Endodermal cell (in vitro differentiated cells): ENCODE measurements at regions not wholly inside any gene's neighbourhood (a gene's known extent, or its start where the extent isn't known, plus 50 kb on each side); places are given as distances from the start of the nearest gene placed in this dataset.

ENCODE experiments used
- DNase-seq: peaks from one replicate; pipeline ENCODE4 v3.0.0-alpha.2; 2017
- H3K27ac ChIP-seq: 2 replicates; pipeline ENCODE4 v1.5.1; 2013; ENCODE audit warnings: mild to moderate bottlenecking, low read depth, low read length, moderate library complexity
- H3K27me3 ChIP-seq: 2 replicates; pipeline ENCODE4 v1.6.1; 2013; ENCODE audit warnings: mild to moderate bottlenecking, low read length, moderate library complexity; ENCODE audit not compliant: insufficient read depth, control insufficient read depth, poor library complexity, severe bottlenecking
- H3K36me3 ChIP-seq: 2 replicates; pipeline ENCODE4 v1.7.0; 2013; ENCODE audit warnings: mild to moderate bottlenecking, low read length, moderate library complexity; ENCODE audit not compliant: control insufficient read depth, insufficient read depth
- H3K4me1 ChIP-seq: one replicate; pipeline ENCODE4 v1.7.0; 2013; ENCODE audit warnings: low read length; ENCODE audit not compliant: control insufficient read depth, insufficient read depth
- H3K4me3 ChIP-seq: 2 replicates; pipeline ENCODE4 v1.5.1; 2013; ENCODE audit warnings: mild to moderate bottlenecking, low read length, moderate library complexity
- H3K9ac ChIP-seq: 2 replicates; pipeline ENCODE4 v1.6.1; 2013; ENCODE audit warnings: mild to moderate bottlenecking, low read length, moderate library complexity; ENCODE audit not compliant: poor library complexity, severe bottlenecking; ENCODE audit errors: extremely low read depth
- H3K9me3 ChIP-seq: 2 replicates; pipeline ENCODE4 v1.6.1; 2013; ENCODE audit warnings: mild to moderate bottlenecking, low read length, moderate library complexity; ENCODE audit not compliant: control insufficient read depth
- H3K27ac Mint-ChIP-seq: 2 replicates; pipeline ENCODE4 v1.8.0; 2020; ENCODE audit warnings: mixed read lengths
- H3K27me3 Mint-ChIP-seq: 2 replicates; pipeline ENCODE4 v1.8.0; 2021; ENCODE audit warnings: mild to moderate bottlenecking, mixed read lengths; ENCODE audit not compliant: insufficient read depth
- H3K36me3 Mint-ChIP-seq: 2 replicates; pipeline ENCODE4 v1.8.0; 2020; ENCODE audit warnings: low read depth, mixed read lengths
- H3K4me1 Mint-ChIP-seq: 2 replicates; pipeline ENCODE4 v1.8.0; 2020; ENCODE audit warnings: mixed read lengths
- H3K4me3 Mint-ChIP-seq: 2 replicates; pipeline ENCODE4 v1.8.0; 2020; ENCODE audit warnings: mild to moderate bottlenecking, moderate library complexity, mixed read lengths
- H3K9me3 Mint-ChIP-seq: 2 replicates; pipeline ENCODE4 v1.8.0; 2020; ENCODE audit warnings: mild to moderate bottlenecking, mixed read lengths
- CTCF ChIP-seq: fragments of 200-600 bp; sonication (generic); conservative IDR thresholded peaks from 2 replicates; pipeline ENCODE4 v1.5.0; 2021; ENCODE audit warnings: antibody characterized with exemption, mild to moderate bottlenecking
- WGBS, 2 experiments: methylation state at CpG; one replicate each; pipeline versions ENCODE4 v1.1.5 to v1.1.7; 2013; ENCODE audit warnings: missing lambda C conversion rate in 2 of 2, mixed read lengths in 1 of 2; ENCODE audit not compliant: insufficient coverage in 1 of 2, insufficient read length in 1 of 2; 5-methylcytosine and 5-hydroxymethylcytosine counted together

GRCh38 chr2:81523344-81523743, 1218.8 kb upstream of the LRRTM1 start:
- Mint-ChIP-seq H3K4me1 (peaks cover 2% of the 10 kb centered on the region), H3K4me3 (no peak overlapping the region), H3K36me3 (no peaks in the 10 kb centered on the region), H3K27ac (no peak overlapping the region), H3K27me3 (no peaks in the 10 kb centered on the region), H3K9me3 (peaks cover 3% of the 10 kb centered on the region)
- Histone ChIP-seq H3K4me3 (no peak overlapping the region), H3K36me3 (no peaks in the 10 kb centered on the region), H3K4me1 (no peaks in the 10 kb centered on the region), H3K9me3 (no peaks in the 10 kb centered on the region), H3K27ac (no peak overlapping the region), H3K9ac (no peak overlapping the region), H3K27me3 (no peaks in the 10 kb centered on the region)
- 70 to 81% methylated on average over 1 to 2 of the region's 2 CpGs for WGBS, 2 experiments
- peak; percentile 53 for DNase-seq
- TF ChIP-seq CTCF: peak; percentile 57

GRCh38 chr2:81513328-81513727, 1208.8 kb upstream of the LRRTM1 start:
- no peak overlapping the region for H3K4me3 ChIP-seq
- 85 to 100% methylated on average over 1 to 2 of the region's 2 CpGs for WGBS, 2 experiments

GRCh38 chr2:81505586-81505985, 1201.0 kb upstream of the LRRTM1 start:
- Histone ChIP-seq H3K4me3 (no peak overlapping the region), H3K9me3 (peaks cover 4% of the 10 kb centered on the region), H3K27me3 (no peaks in the 10 kb centered on the region), H3K4me1 (no peaks in the 10 kb centered on the region), H3K27ac (no peak overlapping the region), H3K9ac (no peak overlapping the region), H3K36me3 (no peaks in the 10 kb centered on the region)
- Mint-ChIP-seq H3K27me3 (no peaks in the 10 kb centered on the region), H3K4me1 (peaks cover 7% of the 10 kb centered on the region), H3K9me3 (peaks cover 11% of the 10 kb centered on the region), H3K36me3 (no peaks in the 10 kb centered on the region), H3K4me3 (no peak overlapping the region), H3K27ac (no peak overlapping the region)
- 89% methylated on average over 2 of the region's 2 CpGs; no CpG with 5 or more reads in 1 of the 2 experiments for WGBS, 2 experiments
- DNase-seq: no peak
- TF ChIP-seq CTCF: no peak

More at GRCh38 chr2:81513328-81513727, 1208.8 kb upstream of the LRRTM1 start:
- Histone ChIP-seq H3K36me3 (no peaks in the 10 kb centered on the region), H3K4me1 (no peaks in the 10 kb centered on the region), H3K27me3 (no peaks in the 10 kb centered on the region), H3K9ac (no peak overlapping the region), H3K27ac (no peak overlapping the region), H3K9me3 (peaks cover 9% of the 10 kb centered on the region)
- TF ChIP-seq CTCF: no peak
- Mint-ChIP-seq H3K36me3 (no peaks in the 10 kb centered on the region), H3K9me3 (peaks cover 7% of the 10 kb centered on the region), H3K4me1 (no peaks in the 10 kb centered on the region), H3K27me3 (no peaks in the 10 kb centered on the region), H3K4me3 (no peak overlapping the region), H3K27ac (no peak overlapping the region)
- no peak for DNase-seq
